Nephron progenitor cell (in vitro differentiated cells): ENCODE measurements at regions not wholly inside any gene's neighbourhood (a gene's known extent, or its start where the extent isn't known, plus 50 kb on each side); places are given as distances from the start of the nearest gene placed in this dataset.
A peak's percentile ranks its signal among the peaks of the same experiment; 100 is the strongest.
"Not testable (repeated sequence)": the region's sequence is repeated elsewhere in the genome, so short reads cannot be mapped to it uniquely, and the experiment has no call there.

Source experiments
- DNase-seq: peaks from one replicate; pipeline ENCODE4 v3.0.0; 2021
- H3K27ac Mint-ChIP-seq: 2 replicates; pipeline ENCODE4 v1.8.0; 2021; ENCODE audit warnings: mild to moderate bottlenecking, moderate library complexity, mixed read lengths
- H3K27me3 Mint-ChIP-seq: 2 replicates; pipeline ENCODE4 v1.8.0; 2021; ENCODE audit warnings: mild to moderate bottlenecking, low read depth, mixed read lengths; ENCODE audit not compliant: poor library complexity
- H3K36me3 Mint-ChIP-seq: 2 replicates; pipeline ENCODE4 v1.8.0; 2021; ENCODE audit warnings: low read depth, mixed read lengths
- H3K4me1 Mint-ChIP-seq: 2 replicates; pipeline ENCODE4 v1.8.0; 2021; ENCODE audit warnings: mixed read lengths
- H3K4me3 Mint-ChIP-seq: 2 replicates; pipeline ENCODE4 v1.8.0; 2021; ENCODE audit warnings: mild to moderate bottlenecking, moderate library complexity, mixed read lengths
- H3K9me3 Mint-ChIP-seq: 2 replicates; pipeline ENCODE4 v1.8.0; 2021; ENCODE audit warnings: mild to moderate bottlenecking, moderate library complexity, mixed read lengths
- CTCF ChIP-seq: fragments of 200-600 bp; sonication (generic); IDR thresholded peaks from 2 replicates; pipeline ENCODE4 v1.5.0; 2021; ENCODE audit warnings: antibody characterized with exemption

DNA sequence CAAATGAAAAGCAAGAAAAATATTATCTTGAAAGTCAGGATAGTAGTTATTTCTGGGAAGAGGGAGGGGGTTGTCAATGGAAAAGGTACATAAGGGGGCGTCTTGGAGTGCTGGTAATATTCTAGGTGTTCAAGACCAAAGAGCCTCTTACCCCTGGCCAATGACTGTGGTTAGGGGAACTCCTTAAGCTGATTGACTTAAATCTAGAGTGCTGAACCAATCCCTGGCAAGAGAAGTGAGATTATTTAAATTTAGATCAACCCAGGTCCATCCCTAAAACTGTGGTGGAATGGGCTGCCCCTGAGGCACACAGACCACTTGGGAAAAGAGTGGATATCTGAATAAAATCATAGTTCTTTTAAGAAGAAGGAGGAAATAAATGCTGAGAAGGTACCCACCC is 174.1 kb downstream of the COPRS start:
- H3K27me3 Mint-ChIP-seq: peaks cover 28% of the 10 kb centered on the region
- H3K9me3 Mint-ChIP-seq: no peaks in the 10 kb centered on the region
- TF ChIP-seq CTCF: no peak
- H3K36me3 Mint-ChIP-seq: no peaks in the 10 kb centered on the region
- H3K4me1 Mint-ChIP-seq: no peaks in the 10 kb centered on the region
- no peak overlapping the region for H3K27ac Mint-ChIP-seq
- no peak overlapping the region for H3K4me3 Mint-ChIP-seq
- DNase-seq: no peak

GRCh38 chr17:31680126-31680525 is 178.9 kb downstream of the COPRS start:
- Mint-ChIP-seq H3K36me3 (no peaks in the 10 kb centered on the region), H3K27ac (no peak overlapping the region), H3K4me3 (no peak overlapping the region), H3K4me1 (no peaks in the 10 kb centered on the region), H3K9me3 (no peaks in the 10 kb centered on the region), H3K27me3 (peaks cover 32% of the 10 kb centered on the region)
- no peak for TF ChIP-seq CTCF
- no peak for DNase-seq

DNA sequence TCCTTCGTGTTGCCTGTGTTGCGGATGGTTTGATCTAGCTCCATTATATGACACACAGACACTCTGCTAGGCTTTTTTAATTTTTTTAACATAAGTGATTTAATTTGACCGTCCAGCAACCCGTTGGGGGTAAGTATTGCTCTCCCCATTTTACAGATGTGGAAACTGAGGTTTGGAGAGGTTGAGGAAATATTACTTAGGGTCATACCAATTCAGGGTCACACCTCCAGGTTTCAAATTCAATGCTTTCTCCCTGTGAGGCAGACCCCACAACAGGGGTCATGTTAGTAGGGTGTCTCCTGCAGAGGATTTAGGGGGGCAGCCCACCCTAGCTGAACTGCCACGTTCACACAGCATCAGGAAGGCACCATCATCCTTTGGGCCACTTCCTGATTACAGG is 179.4 kb downstream of the COPRS start:
- no peak overlapping the region for H3K4me3 Mint-ChIP-seq
- H3K36me3 Mint-ChIP-seq: no peaks in the 10 kb centered on the region
- H3K4me1 Mint-ChIP-seq: no peaks in the 10 kb centered on the region
- H3K9me3 Mint-ChIP-seq: no peaks in the 10 kb centered on the region
- H3K27ac Mint-ChIP-seq: no peak overlapping the region
- H3K27me3 Mint-ChIP-seq: peaks cover 33% of the 10 kb centered on the region
- DNase-seq: no peak
- no peak for TF ChIP-seq CTCF

GRCh38 chr17:31678431-31678830 is 180.6 kb downstream of the COPRS start:
- DNase-seq: no peak
- Mint-ChIP-seq H3K9me3 (no peaks in the 10 kb centered on the region), H3K4me3 (no peak overlapping the region), H3K36me3 (no peaks in the 10 kb centered on the region), H3K27ac (no peak overlapping the region), H3K4me1 (no peaks in the 10 kb centered on the region), H3K27me3 (peaks cover 32% of the 10 kb centered on the region)
- no peak for TF ChIP-seq CTCF

- Mint-ChIP-seq H3K27me3 (peaks cover 28% of the 10 kb centered on the region), H3K9me3 (no peaks in the 10 kb centered on the region), H3K27ac (peak overlapping the region; percentile 60), H3K4me1 (no peaks in the 10 kb centered on the region), H3K4me3 (no peak overlapping the region), H3K36me3 (no peaks in the 10 kb centered on the region)
- TF ChIP-seq CTCF: no peak
- DNase-seq: no peak
Measured at GRCh38 chr17:31677681-31678080, 181.4 kb downstream of the COPRS start.

DNA sequence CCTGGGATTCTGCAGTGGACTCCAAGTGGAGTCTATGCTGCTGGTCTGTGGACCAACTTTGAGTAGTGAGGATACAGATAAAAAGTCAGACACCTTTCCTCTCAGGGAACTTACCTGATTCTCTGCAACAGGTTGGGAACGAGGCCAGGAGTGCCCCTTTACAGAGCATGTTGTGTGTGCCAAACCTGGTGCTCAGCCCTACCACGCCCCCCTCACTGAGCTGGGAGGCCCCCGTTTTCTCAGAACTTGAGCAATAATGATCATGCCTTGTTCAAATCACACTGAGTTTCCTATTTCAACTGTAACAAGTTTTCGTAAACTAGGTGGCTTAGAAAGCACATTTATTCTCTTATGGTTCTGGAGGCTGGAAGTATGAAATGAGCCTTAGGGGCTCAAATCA is 182.0 kb downstream of the COPRS start:
- Mint-ChIP-seq H3K36me3 (no peaks in the 10 kb centered on the region), H3K9me3 (peaks cover 6% of the 10 kb centered on the region), H3K4me1 (no peaks in the 10 kb centered on the region), H3K4me3 (no peak overlapping the region), H3K27me3 (peaks cover 28% of the 10 kb centered on the region), H3K27ac (no peak overlapping the region)
- no peak for DNase-seq
- TF ChIP-seq CTCF: no peak

DNA sequence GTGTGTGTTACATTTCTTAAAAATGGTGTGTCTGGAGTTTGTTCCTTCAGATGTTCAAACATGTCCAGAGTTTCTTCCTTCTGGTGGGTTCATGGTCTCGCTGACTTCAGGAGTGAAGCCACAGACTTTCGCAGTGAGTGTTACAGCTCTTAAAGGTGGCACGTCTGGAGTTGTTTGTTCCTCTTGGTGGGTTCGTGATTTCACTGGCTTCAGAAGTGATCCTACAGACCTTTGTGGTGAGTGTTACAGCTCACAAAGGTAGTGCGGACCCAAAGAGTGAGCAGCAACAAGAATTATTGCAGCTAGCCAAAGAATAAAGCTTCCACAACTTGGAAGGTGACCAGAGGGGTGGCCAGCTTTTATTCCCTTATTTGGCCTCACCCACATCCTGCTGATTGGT is 183.7 kb downstream of the COPRS start:
- H3K4me3 Mint-ChIP-seq, DNase-seq: not testable (repeated sequence)

More for the DNA sequence above, 183.7 kb downstream of the COPRS start:
- H3K4me1 Mint-ChIP-seq, H3K27ac Mint-ChIP-seq, H3K36me3 Mint-ChIP-seq: not testable (repeated sequence)
- Mint-ChIP-seq H3K27me3 (peaks cover 24% of the 10 kb centered on the region), H3K9me3 (peaks cover 11% of the 10 kb centered on the region)
